ENCODE measurements at regions not wholly inside any gene's neighbourhood (a gene's known extent, or its start where the extent isn't known, plus 50 kb on each side); places are given as distances from the start of the nearest gene placed in this dataset.

DNA sequence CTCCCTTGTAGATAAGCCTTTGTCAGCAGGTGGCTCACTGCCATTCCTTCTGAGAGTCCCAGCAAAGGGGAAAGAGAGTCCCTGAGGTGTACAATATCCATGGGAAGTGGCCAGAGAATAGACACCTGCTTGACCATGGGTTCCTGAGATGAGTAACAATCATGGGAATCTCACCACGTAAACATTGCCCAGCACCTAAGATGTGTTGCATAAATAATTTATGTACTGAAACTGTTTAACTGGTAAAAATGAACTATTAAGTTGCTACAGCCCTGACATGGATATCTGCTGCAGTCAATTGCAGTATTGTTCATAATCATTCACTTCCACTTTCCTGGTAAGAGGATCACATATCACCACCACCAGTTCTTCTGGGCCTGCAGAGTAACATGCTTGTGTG lies 123.8 kb upstream of the INHBA start:
- no peak for DNase-seq

DNA sequence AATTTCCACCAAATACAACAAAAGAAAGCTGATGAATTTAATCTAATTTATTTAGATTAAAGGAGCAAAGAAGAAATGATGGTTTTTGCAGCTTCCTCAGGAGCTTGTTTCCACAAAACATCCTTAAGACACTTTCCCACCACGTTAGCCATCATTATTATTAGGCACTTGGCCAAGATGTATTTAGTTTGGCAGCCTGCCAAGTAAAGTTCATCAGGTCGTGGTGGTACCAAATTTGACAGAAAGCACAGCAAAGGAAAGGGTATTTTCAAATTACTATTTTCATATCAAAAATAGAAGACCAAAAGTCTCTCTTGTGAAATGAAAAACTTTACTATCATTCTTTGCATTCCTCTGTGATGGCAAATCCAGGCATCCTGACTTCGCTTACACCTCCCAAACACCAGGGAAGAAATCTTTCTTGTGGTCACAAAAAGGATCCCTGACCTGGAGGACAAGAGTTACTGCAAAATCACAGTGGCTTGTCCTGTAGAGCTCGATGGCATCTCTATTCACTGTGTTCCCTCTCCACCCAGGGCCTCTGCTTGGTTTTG lies 123.1 kb upstream of the INHBA start:
- no peak for DNase-seq

DNA sequence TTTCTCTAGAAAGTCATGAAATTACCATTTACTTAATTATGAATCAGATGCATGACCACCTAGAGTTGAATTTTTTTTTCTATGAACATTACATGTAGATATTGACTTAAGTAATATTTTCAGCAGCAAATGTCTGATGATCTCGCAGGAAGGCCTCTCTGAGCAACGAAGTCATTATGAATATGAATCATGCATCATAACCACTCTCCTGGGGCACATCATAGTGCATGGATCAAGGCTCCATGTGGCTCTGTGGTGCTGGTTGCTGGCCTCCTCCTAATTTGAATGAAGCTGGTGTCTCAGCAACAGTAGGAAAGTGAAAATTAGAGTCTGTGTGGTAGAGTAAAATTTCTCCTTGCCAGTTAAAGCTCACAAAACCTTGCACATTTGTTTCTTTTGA lies 121.4 kb upstream of the INHBA start:
- DNase-seq: no peak

DNA sequence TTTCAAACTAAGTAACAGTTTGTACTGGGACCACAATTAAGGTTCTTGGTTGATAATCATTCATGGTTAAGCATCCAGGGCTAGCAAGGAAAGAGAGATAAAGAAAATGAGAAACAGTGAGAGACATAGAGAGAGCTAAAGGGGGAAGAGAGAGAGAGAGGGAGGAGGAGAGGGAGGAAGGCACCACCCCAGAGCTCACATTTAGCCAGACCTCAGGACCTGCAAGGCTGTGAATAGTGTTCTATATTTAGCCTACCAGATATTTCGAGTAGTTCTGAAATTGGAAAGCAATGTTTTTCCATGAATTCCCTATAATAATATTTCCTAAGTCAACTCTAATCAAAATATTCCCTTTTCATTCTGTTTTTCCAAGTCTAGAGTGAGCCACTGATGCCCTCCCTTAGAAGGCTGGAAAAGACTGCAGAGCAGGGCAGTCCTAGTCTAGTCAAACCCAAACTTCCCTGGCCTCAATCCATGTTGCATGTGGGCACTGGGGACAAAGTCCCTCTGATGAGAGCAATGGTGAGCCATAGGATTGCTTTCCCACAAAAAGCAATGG lies 119.4 kb upstream of the INHBA start:
- DNase-seq: no peak

DNA sequence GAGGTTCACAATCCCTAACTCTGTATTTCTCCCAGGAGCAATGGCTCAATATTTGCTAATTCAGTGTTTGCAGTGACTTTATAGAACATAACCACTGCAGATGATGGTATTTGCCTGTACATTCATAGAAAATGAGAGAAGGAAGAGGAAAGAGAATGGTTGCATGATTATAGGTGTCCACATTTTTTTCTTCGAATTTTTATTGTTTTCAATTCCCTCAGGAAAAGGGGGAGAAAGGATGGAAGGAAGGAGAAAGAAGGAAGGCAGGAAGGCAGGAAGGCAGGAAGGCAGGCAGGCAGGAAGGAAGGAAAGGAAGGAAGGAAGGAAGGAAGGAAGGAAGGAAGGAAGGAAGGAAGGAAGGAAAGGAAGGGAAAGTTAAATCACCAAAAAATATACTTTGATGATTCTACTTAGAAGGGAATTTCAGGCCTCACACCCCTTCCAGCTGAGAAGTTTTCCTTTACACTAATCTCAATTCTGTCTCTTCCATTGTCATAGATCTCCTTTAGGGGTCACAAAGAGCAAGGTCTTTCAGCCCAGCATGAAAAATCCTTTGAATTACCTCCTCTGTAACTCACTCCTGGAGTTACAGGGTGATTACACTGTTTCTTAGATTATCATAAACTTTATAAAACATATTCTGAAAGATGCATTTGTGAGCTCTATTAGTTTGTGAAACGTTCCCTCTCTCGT lies 118.8 kb upstream of the INHBA start:
- no peak for DNase-seq

DNA sequence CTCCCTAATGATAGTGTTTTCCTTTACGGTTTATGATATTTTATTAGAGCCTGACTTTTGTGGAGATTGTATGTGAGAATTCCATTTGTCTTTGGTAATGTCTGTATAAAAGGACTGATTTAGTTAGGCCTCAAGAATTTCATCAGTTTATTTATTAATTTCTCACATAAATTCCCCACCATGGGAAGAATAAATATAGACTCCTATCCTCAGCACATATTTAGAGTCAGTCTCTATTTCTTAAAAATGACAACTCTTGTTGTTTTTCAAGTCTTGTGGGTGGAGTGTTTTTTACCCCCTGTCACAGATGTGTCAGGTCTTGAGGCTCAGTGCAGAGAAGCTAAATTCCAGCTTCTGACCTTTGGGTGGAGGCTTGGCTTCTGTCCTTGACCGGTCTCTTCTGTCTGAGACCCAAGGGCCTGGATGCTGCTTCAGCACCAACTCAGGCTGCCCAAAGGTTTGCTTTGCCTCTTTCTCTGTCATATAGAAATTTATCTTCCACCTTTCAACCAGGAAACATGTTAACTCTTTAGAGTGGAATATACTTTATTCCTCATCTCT lies 117.3 kb upstream of the INHBA start:
- DNase-seq: no peak

DNA sequence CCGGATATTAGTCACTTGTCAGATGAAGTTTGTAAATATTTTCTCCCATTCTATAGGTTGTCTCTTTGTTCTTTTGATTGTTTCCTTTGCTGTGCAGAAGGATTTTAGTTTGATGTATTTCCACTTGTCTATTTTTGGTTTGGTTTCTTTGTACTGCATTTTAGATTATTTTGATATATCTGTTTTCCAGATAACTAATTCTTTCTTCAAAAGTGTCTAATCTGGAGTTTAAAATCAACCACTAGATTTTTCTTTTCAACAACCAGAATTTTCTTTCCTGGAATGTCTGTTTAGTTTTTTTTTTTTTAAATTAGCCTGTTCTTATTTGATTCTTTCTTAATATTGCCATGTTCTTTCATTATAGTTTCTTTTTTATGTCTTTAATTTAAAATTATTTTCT lies 116.8 kb upstream of the INHBA start:
- DNase-seq: no peak

DNA sequence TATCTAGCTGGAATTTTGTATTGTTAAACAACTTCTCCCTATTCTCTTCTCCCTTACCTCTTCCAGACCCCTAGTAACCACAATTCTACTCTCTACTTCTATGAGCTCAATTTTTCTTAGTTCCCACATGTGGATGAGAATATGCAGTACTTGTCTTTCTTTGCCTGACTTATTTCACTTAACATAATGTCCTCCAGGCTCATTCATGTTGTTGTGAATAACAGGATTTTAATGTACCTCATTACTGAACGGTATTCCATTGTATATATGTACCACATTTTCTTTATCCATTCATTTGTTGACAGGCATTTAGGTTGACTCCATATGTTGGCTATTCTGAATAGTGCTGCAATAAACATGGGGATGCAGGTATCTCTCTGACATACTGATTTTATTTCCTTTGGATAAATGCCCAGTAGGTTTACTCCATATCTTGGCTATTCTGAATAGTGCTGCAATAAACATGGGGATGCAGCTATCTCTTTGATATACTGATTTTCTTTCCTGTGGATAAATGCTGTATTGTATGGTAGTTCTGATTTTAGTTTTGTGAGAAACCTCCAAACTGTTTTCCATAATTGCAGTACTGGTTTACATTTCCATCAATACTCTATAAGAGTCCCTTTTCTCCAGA lies 116.0 kb upstream of the INHBA start:
- DNase-seq: no peak

DNA sequence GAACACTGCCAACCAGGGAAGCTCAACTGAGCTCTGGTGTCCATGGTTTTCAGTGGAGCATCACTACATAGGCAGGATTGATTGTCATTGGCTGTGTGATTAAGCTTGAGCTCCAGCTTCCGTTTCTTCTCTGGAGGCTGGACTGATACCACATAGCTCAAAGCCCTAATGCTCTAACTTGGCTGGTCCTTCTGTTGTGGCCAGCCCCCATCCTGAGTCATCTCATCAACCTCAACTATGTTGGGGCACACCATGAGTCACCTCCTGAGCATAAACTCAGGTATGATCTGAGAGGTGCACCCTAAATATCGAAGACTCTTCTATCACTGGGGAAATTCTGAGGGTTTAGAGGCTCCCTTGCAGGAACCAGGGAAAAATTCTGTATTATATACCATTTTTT lies 114.5 kb upstream of the INHBA start:
- no peak for DNase-seq

DNA sequence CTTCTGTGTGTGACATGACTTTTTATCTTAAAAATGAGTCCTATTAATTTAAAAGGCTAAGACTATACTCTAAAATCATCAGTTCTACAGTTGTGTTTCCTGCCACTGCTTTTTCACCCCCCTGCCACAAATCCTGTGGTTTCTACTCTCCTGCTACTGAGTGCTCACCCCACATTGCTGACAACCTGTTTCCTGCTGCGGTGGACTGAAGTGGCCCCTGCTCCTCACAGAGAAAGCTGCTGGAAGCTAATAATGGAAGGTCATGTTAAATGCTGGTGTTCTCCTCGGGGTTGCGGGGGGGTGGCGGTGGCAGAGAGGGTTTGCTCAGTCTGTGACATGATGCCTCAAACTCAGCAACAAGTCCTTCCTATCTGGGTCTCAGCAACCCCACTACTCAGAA lies 113.2 kb upstream of the INHBA start:
- no peak for DNase-seq

DNA sequence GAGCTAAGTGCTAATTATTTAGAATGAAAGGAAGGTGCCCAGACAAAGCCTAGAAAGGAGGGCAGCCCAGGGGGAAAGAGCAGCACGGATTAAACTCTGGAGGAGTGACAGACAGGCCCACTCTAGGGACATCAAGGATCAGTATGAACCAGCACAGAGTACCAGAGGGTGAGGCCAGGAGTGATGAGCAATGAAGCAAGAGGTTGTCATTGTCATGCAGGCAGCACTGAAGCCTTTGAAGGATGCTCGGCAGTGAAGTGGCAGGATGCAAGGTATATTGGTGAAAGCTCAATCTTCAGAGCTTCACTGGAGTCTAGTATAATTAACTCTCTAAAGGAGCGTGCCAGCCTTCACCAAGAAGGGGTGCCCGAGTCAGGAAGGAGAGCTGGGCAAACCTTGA lies 112.0 kb upstream of the INHBA start:
- DNase-seq: no peak

DNA sequence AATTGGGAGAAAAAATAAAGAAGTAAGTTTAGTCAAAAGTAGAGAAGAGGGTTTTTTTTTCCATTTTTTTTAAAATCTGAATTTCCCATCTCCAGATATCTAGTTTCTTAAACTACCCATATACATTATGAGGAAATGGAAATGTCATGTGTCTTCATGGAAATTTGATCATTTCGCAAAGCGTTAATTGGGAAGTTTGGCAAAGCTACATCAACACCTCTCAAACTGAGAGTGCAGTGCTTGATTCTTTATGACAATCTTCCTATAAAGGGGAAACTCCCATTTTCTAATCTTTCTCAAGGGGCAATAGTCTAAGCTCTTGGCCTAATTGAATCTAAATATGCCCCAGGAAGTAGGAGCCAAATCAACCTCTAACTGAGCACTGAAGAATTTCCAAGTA lies 110.4 kb upstream of the INHBA start:
- no peak for DNase-seq

DNA sequence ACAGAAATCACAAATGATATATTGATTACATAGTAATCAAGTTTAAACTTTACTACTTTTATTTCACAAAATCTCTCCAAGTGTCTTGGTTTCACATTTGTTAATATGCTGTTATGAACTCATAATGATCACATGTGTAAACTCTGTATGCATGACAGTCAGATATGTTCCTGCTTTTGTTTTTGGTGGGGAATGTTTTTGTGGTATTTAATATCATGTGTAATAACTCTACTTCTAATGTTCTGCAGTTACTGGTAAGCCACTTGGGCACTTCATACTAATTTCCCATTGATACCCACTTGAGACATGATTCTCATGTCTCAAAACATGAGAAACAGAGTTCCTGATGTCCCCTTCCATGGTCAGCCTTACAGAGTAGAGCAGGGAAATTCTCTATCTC lies 109.1 kb upstream of the INHBA start:
- DNase-seq: no peak

DNA sequence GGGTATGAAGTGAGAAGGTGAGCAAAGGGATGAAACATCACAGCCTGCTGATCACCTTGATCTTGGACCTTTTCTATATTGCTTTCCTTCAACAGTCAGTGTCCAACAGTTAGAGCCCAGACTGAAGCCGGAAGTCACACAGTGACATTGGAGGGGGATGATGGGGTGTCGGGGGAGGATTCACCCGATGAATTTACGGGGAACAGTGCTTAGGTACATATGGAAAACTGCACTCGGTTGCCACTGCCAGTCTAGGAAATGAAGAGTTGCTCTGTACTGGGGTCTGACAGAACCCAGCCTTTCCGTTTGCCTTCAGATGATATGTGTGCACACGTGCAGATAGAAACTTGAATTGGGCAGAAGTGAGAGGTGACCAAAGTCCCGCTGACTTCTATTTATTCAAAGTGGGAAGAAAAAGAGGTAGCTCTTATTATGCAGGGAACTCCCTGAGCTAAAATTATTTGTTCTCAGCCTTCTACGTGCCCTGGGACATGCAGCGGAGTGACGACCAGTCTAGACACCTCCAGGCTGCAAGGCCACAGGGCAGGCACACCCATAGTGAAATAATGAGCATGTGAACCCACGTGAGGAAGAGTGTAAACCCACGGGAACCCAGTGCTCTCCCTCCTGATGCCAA lies 107.2 kb upstream of the INHBA start:
- no peak for DNase-seq

DNA sequence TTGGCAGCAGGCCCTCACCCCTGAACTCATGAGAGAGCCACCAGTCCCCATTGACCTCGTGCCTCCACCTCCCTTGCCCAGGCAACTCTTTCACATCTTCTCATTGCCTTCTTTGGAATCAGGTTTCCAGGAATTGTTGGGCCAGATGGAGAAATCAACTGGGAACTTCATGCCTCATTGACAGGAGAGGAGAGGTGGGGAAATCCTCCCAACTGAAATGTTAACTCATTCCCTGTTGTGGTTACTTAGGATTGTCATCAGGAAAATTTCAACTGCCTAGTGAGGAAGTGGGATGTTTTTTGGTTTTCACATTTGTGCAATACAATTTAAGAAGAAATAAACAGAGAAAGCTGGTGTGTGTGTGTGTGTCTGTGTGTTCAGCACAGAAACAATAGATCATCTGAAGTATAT lies 106.6 kb upstream of the INHBA start:
- no peak for DNase-seq

DNA sequence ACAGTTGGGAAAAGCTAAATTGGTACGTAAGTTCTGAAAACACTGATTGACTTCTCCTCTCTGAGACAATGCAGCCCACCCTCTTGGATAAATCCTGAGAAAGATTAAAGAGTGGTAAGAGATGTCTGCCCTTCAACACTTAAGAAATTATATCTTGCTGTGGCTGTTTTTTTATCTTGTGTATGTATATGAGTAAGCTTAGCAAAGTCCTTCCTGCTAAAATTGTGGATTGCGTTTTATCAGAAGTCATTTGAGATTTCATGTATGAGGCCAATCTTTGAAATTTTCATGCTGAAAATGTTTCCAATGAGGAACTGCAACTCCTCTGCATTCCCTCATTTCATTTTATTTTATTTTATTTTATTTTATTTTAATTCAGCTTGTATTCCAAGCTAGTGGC lies 106.2 kb upstream of the INHBA start:
- DNase-seq: no peak

DNA sequence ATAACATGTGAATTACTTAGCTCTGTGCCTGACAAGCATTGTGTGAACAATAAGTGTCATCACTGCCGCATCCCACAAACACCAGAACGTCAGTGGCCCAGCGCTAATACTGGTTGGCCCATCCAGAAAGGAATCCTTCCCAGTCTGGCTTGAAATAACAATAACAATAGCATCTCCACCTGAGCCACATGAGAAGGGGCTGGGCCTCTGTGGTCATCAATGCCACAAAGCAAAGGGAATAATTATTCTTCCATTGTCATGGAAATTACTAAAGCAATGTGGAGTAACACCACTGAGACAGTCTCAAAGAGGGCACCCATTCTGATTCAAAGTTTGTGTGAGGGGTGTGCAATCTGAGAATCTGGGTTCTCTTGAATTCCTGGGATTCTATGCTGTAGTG lies 105.7 kb upstream of the INHBA start:
- DNase-seq: no peak

DNA sequence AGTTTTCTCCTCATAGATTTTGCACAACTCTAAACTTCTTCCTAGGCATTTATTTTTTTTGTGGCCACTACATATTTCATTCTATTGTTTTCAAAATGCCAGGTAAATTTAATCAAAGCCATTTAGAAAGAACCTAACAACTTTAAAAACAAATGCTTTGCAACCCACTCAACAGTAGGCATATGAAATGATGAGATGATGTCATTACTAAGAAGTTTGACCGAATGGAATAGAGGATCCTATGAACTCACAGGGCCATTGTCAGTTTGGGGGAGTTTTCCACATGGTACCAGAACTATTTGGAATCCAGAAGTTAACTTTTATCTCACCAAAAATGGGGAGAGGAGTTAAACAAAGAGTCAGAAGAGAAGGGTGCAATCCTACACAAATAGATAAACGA lies 100.7 kb upstream of the INHBA start:
- no peak for DNase-seq

DNA sequence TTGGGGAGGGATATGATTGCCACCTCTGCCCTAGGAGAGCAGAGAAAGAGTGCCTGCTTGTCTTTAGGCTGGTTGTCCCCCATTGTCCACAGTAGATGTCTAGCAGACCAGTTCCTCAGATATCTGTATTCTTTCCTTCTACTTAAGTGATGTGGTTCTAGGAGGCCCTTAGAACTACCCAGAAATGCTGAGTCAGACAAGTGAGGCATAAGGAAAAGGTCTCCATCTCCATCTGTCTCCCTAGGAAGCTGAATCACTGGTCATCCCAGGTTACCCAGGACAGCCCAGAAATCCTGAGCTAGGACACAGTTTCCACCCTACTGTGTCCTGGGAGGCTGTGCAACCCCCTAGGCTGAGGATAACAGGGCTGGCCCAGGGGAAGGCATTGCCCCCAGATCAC lies 93.4 kb upstream of the INHBA start:
- no peak for DNase-seq

DNA sequence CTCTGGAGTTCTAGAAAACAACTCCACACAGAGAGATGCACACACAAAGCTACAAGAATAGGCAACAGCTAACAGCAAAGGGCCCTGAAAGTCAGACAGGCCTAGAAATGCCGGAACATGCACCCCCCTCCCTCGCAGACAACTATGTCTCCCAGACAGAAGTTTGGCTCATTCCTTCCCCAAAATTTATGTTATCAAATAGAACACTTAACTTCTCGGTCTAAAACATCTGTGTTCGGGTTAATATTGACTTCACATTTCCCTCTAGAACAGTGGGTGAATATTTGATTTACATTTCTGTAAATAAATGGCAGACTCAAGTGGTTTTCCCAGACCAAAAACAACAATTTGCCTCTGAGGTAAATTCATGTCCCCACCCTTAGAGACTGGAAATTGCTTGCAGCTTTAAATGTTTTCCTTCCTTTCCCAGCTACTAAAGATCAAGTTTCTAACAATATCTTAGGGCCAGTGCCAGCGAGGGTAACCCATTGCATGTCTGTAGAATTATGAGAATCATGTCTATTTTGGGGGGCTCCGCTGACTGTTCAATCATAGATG lies 92.5 kb upstream of the INHBA start:
- no peak for DNase-seq

DNA sequence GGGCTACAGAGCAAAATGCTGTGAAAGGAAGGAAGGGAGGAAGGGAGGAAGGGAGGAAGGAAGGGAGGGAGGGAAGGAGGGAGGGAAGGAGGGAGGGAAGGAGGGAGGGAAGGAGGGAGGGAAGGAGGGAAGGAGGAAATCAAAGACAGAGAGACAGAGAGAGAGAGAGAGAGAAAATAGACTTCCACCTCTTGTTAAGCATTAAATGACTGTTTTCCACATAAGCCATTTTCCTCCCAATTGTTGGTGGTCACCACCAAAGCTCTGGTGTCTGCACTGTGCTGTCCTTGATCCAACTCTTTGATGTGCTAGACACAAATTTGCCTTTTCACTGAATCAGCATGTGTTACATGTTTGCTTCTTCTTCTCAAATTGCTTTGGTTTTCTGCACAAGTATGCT lies 90.7 kb upstream of the INHBA start:
- no peak for DNase-seq

DNA sequence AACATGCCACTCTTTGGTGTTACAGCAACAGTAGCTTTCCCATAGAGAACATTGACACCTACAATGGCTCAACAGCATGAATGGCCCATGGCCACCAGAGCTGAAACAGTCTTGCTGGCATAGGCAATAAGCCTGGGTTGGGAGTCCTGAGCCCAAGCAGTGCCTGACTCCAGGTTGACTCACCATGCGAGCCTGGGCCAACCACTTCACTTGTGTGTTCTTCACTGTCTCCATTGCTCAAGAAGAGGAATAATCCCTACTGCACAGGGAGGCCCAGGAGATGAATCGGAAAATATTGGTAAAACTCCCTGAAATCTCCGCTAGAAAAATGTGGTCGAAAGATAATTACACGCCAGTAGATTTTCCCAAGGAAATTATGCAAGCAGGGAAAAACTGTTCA lies 89.2 kb upstream of the INHBA start:
- DNase-seq: no peak

DNA sequence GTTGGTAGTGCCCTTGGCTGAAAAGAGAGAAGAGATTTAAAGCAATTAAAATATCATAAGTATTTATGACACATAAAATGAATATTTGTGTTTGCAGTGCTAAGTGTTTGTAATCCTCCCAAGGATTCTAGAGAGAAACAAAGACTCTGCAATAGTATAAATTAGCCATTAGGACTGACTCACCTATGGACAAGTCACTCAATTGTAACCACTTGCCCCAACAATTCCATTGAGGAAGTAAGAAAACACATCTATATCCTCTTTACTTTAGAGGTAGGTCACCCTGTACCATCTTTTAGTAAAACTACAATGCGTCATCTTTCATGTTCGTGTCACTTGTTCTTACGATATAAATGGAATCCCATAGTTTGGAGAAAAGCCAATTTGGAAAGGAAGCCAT lies 85.7 kb upstream of the INHBA start:
- no peak for DNase-seq

Data from activated T-cell treated with anti-CD3 and anti-CD28 coated beads, Interleukin-2, amount 50 U/mL, for 1 hour (primary cell).